Testis (tissue), 2 donors: ENCODE measurements at regions not wholly inside any gene's neighbourhood (a gene's known extent, or its start where the extent isn't known, plus 50 kb on each side); places are given as distances from the start of the nearest gene placed in this dataset.

Experiments
- POLR2A ChIP-seq: fragments of 450-650 bp; IDR thresholded peaks from one replicate; pipeline ENCODE4 v1.6.1; 2017; ENCODE audit warnings: antibody characterized with exemption, mild to moderate bottlenecking, moderate library complexity
- TF ChIP-seq, protein P1 (sequence below), 3 experiments: fragments of 450-650 bp in 2 of 3; fragments of 200-600 bp in 1 of 3; sonication (generic) in 1 of 3; IDR thresholded peaks; one replicate each; pipeline ENCODE4 v1.5.1; 2016 to 2019; ENCODE audit warnings: antibody characterized with exemption in 3 of 3, mild to moderate bottlenecking in 2 of 3, moderate library complexity in 1 of 3

DNA sequence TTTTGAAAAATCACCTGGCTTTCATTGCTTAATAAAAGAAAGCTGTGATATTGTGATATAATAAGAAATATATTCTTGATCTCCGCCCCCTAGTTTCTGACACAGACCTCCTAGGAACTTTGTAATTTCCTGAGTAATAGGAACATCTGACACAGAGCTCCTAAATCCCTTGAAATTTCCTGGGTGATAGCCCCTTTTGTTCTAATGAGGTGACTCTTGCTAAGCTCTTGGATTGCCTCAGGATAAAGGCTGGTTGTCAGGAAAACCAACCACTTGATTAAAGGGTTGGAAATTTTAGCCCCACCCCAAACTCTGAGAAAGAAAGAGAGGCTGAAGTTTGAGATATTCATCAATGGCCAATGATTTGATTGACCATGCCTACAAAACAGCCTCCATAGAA lies 326.4 kb upstream of the KIF2B start:
- TF ChIP-seq, protein P1, sequence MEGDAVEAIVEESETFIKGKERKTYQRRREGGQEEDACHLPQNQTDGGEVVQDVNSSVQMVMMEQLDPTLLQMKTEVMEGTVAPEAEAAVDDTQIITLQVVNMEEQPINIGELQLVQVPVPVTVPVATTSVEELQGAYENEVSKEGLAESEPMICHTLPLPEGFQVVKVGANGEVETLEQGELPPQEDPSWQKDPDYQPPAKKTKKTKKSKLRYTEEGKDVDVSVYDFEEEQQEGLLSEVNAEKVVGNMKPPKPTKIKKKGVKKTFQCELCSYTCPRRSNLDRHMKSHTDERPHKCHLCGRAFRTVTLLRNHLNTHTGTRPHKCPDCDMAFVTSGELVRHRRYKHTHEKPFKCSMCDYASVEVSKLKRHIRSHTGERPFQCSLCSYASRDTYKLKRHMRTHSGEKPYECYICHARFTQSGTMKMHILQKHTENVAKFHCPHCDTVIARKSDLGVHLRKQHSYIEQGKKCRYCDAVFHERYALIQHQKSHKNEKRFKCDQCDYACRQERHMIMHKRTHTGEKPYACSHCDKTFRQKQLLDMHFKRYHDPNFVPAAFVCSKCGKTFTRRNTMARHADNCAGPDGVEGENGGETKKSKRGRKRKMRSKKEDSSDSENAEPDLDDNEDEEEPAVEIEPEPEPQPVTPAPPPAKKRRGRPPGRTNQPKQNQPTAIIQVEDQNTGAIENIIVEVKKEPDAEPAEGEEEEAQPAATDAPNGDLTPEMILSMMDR (IDR thresholded peaks at IDR 0.05): no peak
- no peak for TF ChIP-seq POLR2A
